CD4-positive, alpha-beta T cell (primary cell): ENCODE measurements at regions not wholly inside any gene's neighbourhood (a gene's known extent, or its start where the extent isn't known, plus 50 kb on each side); places are given as distances from the start of the nearest gene placed in this dataset.

Source experiments
- ATAC-seq: fragments of 200-7000 bp; cut with Tn5 transposase; one replicate; pipeline ENCODE4 v1.10.0; 2022; ENCODE audit warnings: mild to moderate bottlenecking; ENCODE audit not compliant: poor library complexity
- CTCF ChIA-PET: fragments of 350-600 bp; sonication (Branson Sonifier 250); formaldehyde crosslinking; loops from one replicate; lab custom pipeline; 2021; ENCODE audit warnings: antibody characterized with exemption, inconsistent platforms; lab: Charles Lee
- POLR2A ChIA-PET: fragments of 350-600 bp; sonication (Branson Sonifier 250); formaldehyde crosslinking; loops from one replicate; lab custom pipeline; 2021; ENCODE audit warnings: antibody characterized with exemption, inconsistent platforms; lab: Charles Lee
- DNase-seq, 14 experiments: peaks; one replicate each; pipeline ENCODE4 v3.0.0-alpha.2; 2013 to 2020; ENCODE audit warnings: mixed read lengths in 2 of 14
- H3K27ac ChIP-seq, 2 donors: one replicate each; pipeline versions ENCODE4 v1.5.1 to v1.7.0; 2013; ENCODE audit warnings: low read length in 2 of 2, low read depth in 1 of 2, mild to moderate bottlenecking in 1 of 2
- H3K27me3 ChIP-seq, 2 experiments: 1 replicate in 1 of 2; 2 replicates in 1 of 2; pipeline versions ENCODE4 v1.6.1 to v1.7.0; 2013; ENCODE audit warnings: low read length in 2 of 2, control low read depth in 1 of 2, mild to moderate bottlenecking in 1 of 2, moderate library complexity in 1 of 2; ENCODE audit not compliant: insufficient read depth in 2 of 2, control insufficient read depth in 1 of 2
- H3K36me3 ChIP-seq: one replicate; pipeline ENCODE4 v1.6.1; 2013; ENCODE audit warnings: low read length, control low read depth; ENCODE audit not compliant: insufficient read depth
- H3K4me1 ChIP-seq: one replicate; pipeline ENCODE4 v1.6.1; 2013; ENCODE audit warnings: low read length, control low read depth; ENCODE audit not compliant: insufficient read depth
- H3K4me3 ChIP-seq: one replicate; pipeline ENCODE4 v1.5.1; 2013; ENCODE audit warnings: mild to moderate bottlenecking, low read length, moderate library complexity
- H3K9me3 ChIP-seq, 2 experiments: 1 replicate in 1 of 2; 2 replicates in 1 of 2; pipeline versions ENCODE4 v1.6.1 to v1.7.0; 2013; ENCODE audit warnings: low read length in 2 of 2, mild to moderate bottlenecking in 2 of 2, control low read depth in 1 of 2, moderate library complexity in 1 of 2; ENCODE audit not compliant: control insufficient read depth in 1 of 2, insufficient read depth in 1 of 2
- H3K27ac Mint-ChIP-seq: one replicate; pipeline ENCODE4 v1.8.0; 2020; ENCODE audit warnings: mixed read lengths
- H3K27me3 Mint-ChIP-seq: one replicate; pipeline ENCODE4 v1.8.0; 2021; ENCODE audit warnings: mixed read lengths
- H3K36me3 Mint-ChIP-seq: one replicate; pipeline ENCODE4 v1.8.0; 2021; ENCODE audit warnings: low read depth, mixed read lengths
- H3K4me1 Mint-ChIP-seq: one replicate; pipeline ENCODE4 v1.8.0; 2021; ENCODE audit warnings: low read depth, mixed read lengths
- H3K4me3 Mint-ChIP-seq: one replicate; pipeline ENCODE4 v1.8.0; 2020; ENCODE audit warnings: mild to moderate bottlenecking, mixed read lengths
- H3K9me3 Mint-ChIP-seq: one replicate; pipeline ENCODE4 v1.8.0; 2020; ENCODE audit warnings: mixed read lengths
- intact Hi-C, 2 experiments: fragments of 100-400 bp; cut with DNase I in 1 of 2; cut with micrococcal nuclease in 1 of 2; formaldehyde crosslinking; loops; one replicate each; pipeline versions ENCODE4 v1.15.1 to v1.9.0; 2023 to 2025; cut with DNase I, micrococcal nuclease
- TF ChIP-seq, protein P1 (sequence below): fragments of 200-600 bp; IDR thresholded peaks from one replicate; pipeline ENCODE4 v1.8.0; 2022; ENCODE audit warnings: antibody characterized with exemption, mild to moderate bottlenecking

DNA sequence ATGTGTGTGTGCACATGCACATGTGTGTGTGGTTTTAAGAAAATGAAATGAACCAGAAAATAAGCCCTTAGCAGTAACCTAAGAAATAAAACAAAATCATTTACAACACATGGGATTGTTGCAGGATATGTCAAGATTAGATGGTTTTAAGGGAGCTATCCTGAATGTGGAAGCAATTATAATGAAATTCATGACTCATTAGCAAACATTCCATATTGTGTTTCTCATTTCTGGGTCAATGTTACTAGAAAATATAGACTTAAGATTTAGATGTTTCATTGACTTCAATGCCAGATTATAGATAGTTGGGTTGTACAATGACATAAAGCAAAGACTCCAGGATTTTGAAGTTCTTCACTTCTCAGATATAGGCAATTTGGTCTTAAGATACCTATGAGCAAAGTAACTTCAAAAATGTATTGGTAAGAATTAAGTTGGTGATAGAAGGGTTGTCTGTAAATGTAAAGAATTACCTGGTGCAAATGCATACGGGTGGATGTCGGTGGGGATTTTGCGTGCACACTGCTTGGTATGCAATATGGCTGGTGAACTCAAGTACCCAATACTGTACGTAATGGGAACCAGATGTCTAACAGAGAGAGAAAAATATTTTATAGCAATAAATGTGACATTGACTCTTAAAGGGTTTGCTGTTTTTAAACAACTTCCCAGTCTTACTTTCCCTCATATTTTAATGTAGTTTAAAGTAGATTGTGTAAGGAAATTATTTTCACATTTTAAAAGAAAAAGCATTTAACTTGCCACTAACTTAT is 53.9 kb upstream of the NR2F2 start:
- CTCF ChIA-PET, result no interaction called here
- Histone ChIP-seq H3K4me3 (no peak overlapping the region), H3K9me3 (no peaks in the 10 kb centered on the region), H3K27me3 (no peaks in the 10 kb centered on the region), H3K36me3 (no peaks in the 10 kb centered on the region), H3K4me1 (no peaks in the 10 kb centered on the region), H3K27ac (no peak overlapping the region)
- ATAC-seq, result no peak
- POLR2A ChIA-PET, result no interaction called here
- H3K36me3 Mint-ChIP-seq, result no peaks in the 10 kb centered on the region
- DNase-seq, result no peak
- no peak overlapping the region for H3K27ac Mint-ChIP-seq
- intact Hi-C loops, result no loop called here
- peaks cover 5% of the 10 kb centered on the region for H3K9me3 Mint-ChIP-seq
- H3K4me3 Mint-ChIP-seq, result no peak overlapping the region
- H3K4me1 Mint-ChIP-seq, result no peaks in the 10 kb centered on the region
- TF ChIP-seq, protein P1, sequence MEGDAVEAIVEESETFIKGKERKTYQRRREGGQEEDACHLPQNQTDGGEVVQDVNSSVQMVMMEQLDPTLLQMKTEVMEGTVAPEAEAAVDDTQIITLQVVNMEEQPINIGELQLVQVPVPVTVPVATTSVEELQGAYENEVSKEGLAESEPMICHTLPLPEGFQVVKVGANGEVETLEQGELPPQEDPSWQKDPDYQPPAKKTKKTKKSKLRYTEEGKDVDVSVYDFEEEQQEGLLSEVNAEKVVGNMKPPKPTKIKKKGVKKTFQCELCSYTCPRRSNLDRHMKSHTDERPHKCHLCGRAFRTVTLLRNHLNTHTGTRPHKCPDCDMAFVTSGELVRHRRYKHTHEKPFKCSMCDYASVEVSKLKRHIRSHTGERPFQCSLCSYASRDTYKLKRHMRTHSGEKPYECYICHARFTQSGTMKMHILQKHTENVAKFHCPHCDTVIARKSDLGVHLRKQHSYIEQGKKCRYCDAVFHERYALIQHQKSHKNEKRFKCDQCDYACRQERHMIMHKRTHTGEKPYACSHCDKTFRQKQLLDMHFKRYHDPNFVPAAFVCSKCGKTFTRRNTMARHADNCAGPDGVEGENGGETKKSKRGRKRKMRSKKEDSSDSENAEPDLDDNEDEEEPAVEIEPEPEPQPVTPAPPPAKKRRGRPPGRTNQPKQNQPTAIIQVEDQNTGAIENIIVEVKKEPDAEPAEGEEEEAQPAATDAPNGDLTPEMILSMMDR, result no peak
- peaks cover 2% of the 10 kb centered on the region for H3K27me3 Mint-ChIP-seq
